ENCODE measurements at regions not wholly inside any gene's neighbourhood (a gene's known extent, or its start where the extent isn't known, plus 50 kb on each side); places are given as distances from the start of the nearest gene placed in this dataset.

DNA sequence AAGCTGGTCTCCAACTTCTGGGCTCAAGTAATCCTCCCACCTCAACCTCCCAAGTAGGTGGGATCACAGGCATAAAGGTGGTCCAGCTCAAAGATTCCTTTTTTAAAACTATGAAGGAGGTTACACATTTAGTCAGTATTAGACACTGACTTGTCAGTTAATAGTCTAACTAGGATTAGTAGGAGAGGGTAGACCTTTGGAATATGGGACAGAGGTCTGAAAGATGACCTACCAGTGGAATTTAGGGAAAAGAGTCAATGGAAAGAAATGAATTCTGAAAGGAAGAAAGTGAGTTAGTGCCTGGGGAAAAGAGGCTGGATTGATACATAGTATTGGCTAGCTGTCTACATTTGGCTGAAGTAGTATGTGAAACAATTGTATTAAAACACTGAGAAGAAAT, 220.7 kb downstream of the MZT1 start:
- Histone ChIP-seq H3K27me3 (replicated peaks; ENCODE audit: insufficient read depth, low read depth, low read length, poor library complexity) (peaks cover 89% of the 10 kb centered on the region), H3K9me3 (ENCODE audit: low read depth, low read length, poor library complexity, severe bottlenecking) (no peaks in the 10 kb centered on the region), H3K36me3 (ENCODE audit: insufficient read depth, low read length, poor library complexity, severe bottlenecking) (no peaks in the 10 kb centered on the region), H3K4me1 (ENCODE audit: insufficient read depth, low read length, poor library complexity, severe bottlenecking) (no peaks in the 10 kb centered on the region), H3K27ac (ENCODE audit: low read depth, low read length, poor library complexity, severe bottlenecking) (no peak overlapping the region), H3K4me3 (ENCODE audit: low read depth, low read length, poor library complexity, severe bottlenecking) (no peak overlapping the region)
- TF ChIP-seq, protein P1, sequence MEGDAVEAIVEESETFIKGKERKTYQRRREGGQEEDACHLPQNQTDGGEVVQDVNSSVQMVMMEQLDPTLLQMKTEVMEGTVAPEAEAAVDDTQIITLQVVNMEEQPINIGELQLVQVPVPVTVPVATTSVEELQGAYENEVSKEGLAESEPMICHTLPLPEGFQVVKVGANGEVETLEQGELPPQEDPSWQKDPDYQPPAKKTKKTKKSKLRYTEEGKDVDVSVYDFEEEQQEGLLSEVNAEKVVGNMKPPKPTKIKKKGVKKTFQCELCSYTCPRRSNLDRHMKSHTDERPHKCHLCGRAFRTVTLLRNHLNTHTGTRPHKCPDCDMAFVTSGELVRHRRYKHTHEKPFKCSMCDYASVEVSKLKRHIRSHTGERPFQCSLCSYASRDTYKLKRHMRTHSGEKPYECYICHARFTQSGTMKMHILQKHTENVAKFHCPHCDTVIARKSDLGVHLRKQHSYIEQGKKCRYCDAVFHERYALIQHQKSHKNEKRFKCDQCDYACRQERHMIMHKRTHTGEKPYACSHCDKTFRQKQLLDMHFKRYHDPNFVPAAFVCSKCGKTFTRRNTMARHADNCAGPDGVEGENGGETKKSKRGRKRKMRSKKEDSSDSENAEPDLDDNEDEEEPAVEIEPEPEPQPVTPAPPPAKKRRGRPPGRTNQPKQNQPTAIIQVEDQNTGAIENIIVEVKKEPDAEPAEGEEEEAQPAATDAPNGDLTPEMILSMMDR (conservative IDR thresholded peaks at IDR 0.05; ENCODE audit: low read depth, low read length): no peak
- no peak for TF ChIP-seq EZH2 (IDR thresholded peaks at IDR 0.05; ENCODE audit: borderline replicate concordance, low read depth, low read length, poor library complexity, severe bottlenecking)
- BruUV-seq (replicated peaks): no TSS peak
- CTCF ChIA-PET: no interaction called here
- intact Hi-C loops (cut with micrococcal nuclease; ENCODE audit: unreplicated experiment): no loop called here
- DNase-seq (ENCODE audit: low spot score): no peak
- POLR2A ChIA-PET (ENCODE audit: low non-redundant PET): no interaction called here

DNA sequence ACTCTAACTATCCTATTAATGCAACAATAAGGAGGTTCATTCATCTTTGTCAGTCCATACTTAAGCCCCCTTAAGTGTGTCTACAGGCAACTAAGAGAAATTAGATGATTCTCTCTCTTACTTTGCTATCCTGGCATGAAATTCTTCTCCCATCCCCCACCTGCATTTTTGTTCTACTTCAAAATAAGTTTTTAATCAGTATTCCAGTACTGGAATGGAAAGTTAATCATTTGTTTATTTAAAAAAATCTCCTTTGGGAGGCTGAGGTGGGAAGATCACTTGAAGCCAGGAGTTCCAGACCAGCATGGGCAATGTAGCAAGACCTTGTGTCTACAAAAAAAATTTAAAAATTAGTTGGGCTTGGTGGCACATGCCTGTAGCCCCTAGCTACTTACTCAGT, 222.1 kb downstream of the MZT1 start:
- Histone ChIP-seq H3K4me1 (ENCODE audit: insufficient read depth, low read length, poor library complexity, severe bottlenecking) (no peaks in the 10 kb centered on the region), H3K9me3 (ENCODE audit: low read depth, low read length, poor library complexity, severe bottlenecking) (no peaks in the 10 kb centered on the region), H3K27me3 (replicated peaks; ENCODE audit: insufficient read depth, low read depth, low read length, poor library complexity) (peaks cover 90% of the 10 kb centered on the region), H3K27ac (ENCODE audit: low read depth, low read length, poor library complexity, severe bottlenecking) (no peak overlapping the region), H3K36me3 (ENCODE audit: insufficient read depth, low read length, poor library complexity, severe bottlenecking) (no peaks in the 10 kb centered on the region), H3K4me3 (ENCODE audit: low read depth, low read length, poor library complexity, severe bottlenecking) (no peak overlapping the region)
- no peak for DNase-seq (ENCODE audit: low spot score)
- intact Hi-C loops (cut with micrococcal nuclease; ENCODE audit: unreplicated experiment): no loop called here
- TF ChIP-seq, protein P1 (conservative IDR thresholded peaks at IDR 0.05; ENCODE audit: low read depth, low read length): no peak
- no peak for TF ChIP-seq EZH2 (IDR thresholded peaks at IDR 0.05; ENCODE audit: borderline replicate concordance, low read depth, low read length, poor library complexity, severe bottlenecking)
- ChIA-PET CTCF (no interaction called here), POLR2A (ENCODE audit: low non-redundant PET) (no interaction called here)
- BruUV-seq (replicated peaks): no TSS peak

DNA sequence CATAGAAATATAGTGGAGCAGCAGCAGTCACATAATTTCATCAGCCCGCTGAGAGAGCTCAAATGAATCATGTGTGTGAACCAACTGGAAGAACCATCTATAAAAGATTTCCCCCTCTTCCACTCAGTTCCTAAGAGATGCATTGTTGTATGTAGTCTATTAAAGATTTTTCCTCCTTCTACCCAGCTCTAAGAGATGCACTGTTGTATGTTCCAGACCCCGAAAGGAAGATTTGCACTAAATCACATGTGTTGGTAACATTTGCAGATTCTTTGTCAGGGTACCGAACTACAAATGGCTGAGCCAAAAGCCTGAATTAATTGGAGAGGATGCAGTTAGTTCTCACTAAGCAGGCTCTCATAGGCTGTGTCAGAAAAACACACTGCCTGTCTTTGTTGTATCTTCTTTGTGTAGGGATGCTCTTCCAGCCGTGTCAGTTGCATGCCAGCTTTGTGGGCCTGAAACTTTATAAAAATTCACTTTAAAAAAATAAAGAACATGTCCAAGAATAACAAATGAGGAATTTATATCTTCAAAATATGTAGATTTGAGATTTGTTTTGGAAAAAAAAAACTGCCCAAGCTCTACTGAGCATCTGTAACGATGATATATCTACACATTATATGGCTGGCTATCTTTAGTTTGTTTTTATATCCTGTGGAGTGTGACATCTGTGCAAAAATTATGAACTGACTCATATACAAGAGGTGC, 223.1 kb downstream of the MZT1 start:
- DNase-seq (ENCODE audit: low spot score): no peak
- CTCF ChIA-PET: no interaction called here
- no peak overlapping the region for H3K4me3 ChIP-seq (ENCODE audit: low read depth, low read length, poor library complexity, severe bottlenecking)
- TF ChIP-seq EZH2 (IDR thresholded peaks at IDR 0.05; ENCODE audit: borderline replicate concordance, low read depth, low read length, poor library complexity, severe bottlenecking): no peak
- TF ChIP-seq, protein P1 (conservative IDR thresholded peaks at IDR 0.05; ENCODE audit: low read depth, low read length): no peak
- H3K4me1 ChIP-seq (ENCODE audit: insufficient read depth, low read length, poor library complexity, severe bottlenecking): no peaks in the 10 kb centered on the region
- no peaks in the 10 kb centered on the region for H3K9me3 ChIP-seq (ENCODE audit: low read depth, low read length, poor library complexity, severe bottlenecking)
- peaks cover 82% of the 10 kb centered on the region for H3K27me3 ChIP-seq (replicated peaks; ENCODE audit: insufficient read depth, low read depth, low read length, poor library complexity)
- no peak overlapping the region for H3K27ac ChIP-seq (ENCODE audit: low read depth, low read length, poor library complexity, severe bottlenecking)
- POLR2A ChIA-PET (ENCODE audit: low non-redundant PET): no interaction called here
- intact Hi-C loops (cut with micrococcal nuclease; ENCODE audit: unreplicated experiment): no loop called here
- no TSS peak for BruUV-seq (replicated peaks)
- no peaks in the 10 kb centered on the region for H3K36me3 ChIP-seq (ENCODE audit: insufficient read depth, low read length, poor library complexity, severe bottlenecking)
